ENCODE measurements at regions not wholly inside any gene's neighbourhood (a gene's known extent, or its start where the extent isn't known, plus 50 kb on each side); places are given as distances from the start of the nearest gene placed in this dataset.

DNA sequence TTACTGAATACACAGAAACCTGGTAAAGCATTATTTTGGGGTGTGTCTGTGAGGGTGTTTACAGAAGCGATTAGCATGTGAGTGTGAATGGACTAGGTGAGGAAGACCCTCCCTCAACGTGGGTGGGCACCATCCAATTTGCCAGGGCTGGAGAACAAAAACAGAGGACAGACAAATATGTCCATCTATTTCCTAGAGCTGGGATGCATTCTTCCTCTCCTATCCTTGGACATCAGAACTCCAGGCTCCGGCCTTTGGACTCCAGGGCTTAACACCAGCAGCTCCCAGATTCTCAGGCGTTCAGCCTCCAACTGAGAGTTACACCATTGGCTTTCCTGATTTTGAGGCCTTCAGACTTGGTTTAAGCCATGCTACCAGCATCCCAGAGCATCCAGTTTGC, 65.8 kb upstream of the CHD1 start:
- no peak for ATAC-seq

GRCh38 chr5:98993512-98993911, 64.7 kb upstream of the CHD1 start:
- ATAC-seq: no peak

- ATAC-seq: no peak
Measured at GRCh38 chr5:98992552-98992951, 63.7 kb upstream of the CHD1 start.

GRCh38 chr5:98989727-98990126, 60.9 kb upstream of the CHD1 start:
- ATAC-seq: no peak

DNA sequence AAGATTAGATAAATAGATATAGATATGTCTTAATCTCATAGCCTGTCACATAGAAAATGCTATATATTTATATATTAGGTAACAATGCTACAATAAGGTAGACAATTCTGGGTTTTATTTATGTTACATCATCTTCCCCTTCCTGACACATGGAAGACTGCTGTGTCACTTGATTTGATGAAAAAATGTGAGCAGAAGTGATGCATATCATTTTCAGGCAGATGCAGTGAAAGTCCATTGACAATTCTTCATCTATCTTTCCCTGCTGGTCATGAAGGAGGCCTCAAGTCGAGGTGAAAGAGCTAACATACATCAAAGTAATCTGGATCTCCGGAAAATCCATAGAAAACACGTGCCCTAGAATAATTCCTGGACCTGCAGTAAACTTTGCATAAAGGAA, 57.8 kb upstream of the CHD1 start:
- no peak for ATAC-seq

- no peak for ATAC-seq
Measured at GRCh38 chr5:98982880-98983279, 54.1 kb upstream of the CHD1 start.

Measured in activated CD4-positive, CD25-positive, alpha-beta regulatory T cell treated with anti-CD3 and anti-CD28 coated beads, Interleukin-2, amount 50 U/mL, for 24 hours (primary cell).